Urothelium cell line (cell line): ENCODE measurements at regions not wholly inside any gene's neighbourhood (a gene's known extent, or its start where the extent isn't known, plus 50 kb on each side); places are given as distances from the start of the nearest gene placed in this dataset.
A peak's percentile ranks its signal among the peaks of the same experiment; 100 is the strongest.

Experiments used
- DNase-seq: peaks from one replicate; pipeline ENCODE4 v3.0.0; 2011; ENCODE audit warnings: low spot score, mixed read lengths
- FAIRE-seq: peaks from 2 replicates; lab custom pipeline; 2011; peaks lifted over from hg19 to GRCh38; lab: Jason Lieb, UNC

DNA sequence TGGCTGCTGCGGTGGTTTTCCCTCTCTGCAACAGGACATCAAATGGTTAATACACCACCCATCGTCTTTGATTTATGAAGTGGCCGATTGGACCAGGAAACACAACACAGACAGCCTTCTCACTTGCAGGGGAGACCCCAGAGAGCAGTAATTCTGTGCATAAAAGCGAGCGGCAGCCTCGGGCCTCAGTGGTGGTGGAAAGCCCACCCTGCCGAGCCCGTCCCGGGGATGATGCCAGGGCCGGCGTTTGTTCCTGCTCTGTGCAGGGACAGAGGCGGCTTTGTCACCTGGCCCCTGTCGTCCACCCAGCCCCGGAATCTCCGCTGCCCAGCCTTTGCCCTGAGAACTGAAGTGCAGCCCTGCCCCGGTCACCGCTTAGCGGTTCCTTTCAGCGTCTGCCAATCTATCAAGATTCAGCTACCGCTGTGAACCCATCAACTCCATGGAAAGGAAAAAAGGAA, 184.4 kb downstream of the TSHZ3 start:
- DNase-seq (no peak), FAIRE-seq (no peak)

DNA sequence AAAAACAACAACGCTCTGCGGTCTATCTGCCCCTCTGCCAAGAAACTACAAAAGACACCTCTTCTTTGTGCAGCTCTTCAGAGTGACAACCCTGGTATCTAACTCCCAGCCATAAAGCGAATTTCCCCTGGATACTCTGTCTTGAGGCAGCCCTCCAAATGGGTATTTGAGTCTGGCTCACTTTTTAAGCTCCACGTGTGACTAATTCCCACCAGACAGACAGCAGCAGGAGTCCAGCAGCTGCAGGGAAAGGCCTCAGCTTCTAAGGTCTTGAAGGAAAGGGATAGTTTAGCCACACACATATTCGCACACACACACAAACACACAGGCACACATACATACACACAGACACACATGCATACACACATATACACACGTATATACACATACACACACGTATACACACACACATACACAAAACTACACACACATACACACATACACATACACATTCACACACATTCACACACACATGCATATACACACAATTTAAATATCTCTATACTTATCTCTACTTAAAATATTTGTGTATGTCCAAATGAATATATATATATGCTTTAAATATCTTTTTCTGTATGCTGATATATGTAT, 188.8 kb downstream of the TSHZ3 start:
- DNase-seq (no peak), FAIRE-seq (no peak)

GRCh38 chr19:31154021-31154420, 195.2 kb downstream of the TSHZ3 start:
- DNase-seq (peak; percentile 83), FAIRE-seq (peak; percentile 74)

GRCh38 chr19:31152906-31153305, 196.3 kb downstream of the TSHZ3 start:
- FAIRE-seq (no peak), DNase-seq (no peak)

DNA sequence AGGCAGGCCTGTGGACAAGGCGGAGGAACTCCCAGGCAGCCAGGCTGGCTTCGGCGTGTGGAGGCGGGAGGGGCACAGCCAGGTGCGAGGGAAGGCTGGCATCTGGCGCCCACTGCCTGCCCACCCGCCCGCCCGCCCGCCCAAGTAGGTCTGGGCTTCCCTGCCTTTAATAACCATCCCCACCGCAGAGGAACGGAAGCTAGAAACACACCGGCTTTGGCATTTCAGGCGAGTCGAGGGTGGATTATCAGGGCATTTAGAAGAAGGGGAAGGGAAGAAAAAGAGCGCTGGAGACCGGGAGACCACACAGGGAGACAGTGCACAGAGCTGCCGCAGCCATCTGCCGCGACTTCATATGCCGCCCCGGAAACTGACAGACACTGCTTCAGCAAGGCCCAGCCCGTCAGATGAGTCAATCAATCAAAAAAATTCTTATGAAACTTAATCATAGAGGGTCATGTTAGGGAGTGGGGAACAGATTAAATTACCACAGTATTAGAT, 199.7 kb downstream of the TSHZ3 start:
- FAIRE-seq (no peak), DNase-seq (peak; percentile 77)

DNA sequence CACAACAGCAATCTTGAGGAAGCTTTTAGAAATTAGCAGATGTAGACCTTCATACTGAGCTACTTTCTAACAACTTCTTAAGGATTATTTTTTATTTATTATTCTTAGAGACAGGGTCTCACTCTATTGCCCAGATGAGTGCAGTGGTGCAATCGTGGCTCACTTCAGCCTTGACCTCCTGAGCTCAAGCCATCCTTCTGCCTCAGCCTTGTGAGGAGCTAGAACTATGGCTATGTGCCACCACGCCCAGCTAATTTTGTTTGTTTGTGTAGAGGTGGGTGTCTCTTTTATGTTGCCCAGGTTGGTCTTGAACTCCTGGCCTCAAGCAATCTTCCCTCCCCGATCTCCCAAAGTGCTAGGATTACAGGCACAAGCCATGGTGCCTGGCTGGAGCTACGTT, 200.6 kb downstream of the TSHZ3 start:
- FAIRE-seq (peak; percentile 65), DNase-seq (no peak)

DNA sequence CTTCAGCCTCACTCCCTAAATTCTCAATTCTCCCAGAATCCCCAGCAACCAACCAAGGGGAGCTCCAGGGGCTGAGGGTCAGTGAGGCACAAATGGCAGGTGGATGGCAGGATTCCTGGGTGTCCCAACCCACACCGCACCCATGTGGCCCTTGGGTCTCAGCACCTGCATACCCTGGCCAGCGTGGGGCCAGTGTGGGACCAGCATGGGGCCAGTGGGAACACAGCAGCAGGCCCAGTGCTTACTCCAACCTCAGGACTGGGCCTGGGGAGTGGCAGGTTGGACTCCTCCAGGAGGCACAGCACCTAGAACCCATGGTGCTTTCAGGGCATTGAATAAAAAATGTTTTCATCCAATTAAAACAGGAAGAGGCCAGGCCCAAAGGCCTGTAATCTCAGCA, 202.0 kb downstream of the TSHZ3 start:
- DNase-seq = no peak
- no peak for FAIRE-seq

- no peak for FAIRE-seq
- DNase-seq = no peak
These were observed 202.6 kb downstream of the TSHZ3 start for GRCh38 chr19:31146546-31147183.

DNA sequence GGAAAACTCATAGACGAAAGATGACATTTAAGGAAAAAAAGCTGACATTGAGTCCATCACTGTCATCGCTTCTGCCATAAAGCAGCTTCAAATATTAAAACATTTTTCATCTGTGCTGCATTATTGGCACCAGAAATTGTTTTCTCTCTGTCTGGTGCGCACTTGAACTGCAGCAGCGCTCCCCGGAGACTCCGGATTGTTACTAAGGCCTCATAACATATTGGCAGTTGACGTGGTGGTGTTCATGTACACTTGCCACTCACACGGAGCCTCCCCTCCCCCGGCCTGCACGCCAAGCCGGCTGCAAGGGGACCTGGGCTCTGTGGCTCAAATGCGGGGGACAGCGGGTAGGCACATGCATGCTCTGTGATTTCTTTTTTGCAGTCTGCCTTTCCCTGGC, 203.2 kb downstream of the TSHZ3 start:
- FAIRE-seq (no peak), DNase-seq (no peak)

DNA sequence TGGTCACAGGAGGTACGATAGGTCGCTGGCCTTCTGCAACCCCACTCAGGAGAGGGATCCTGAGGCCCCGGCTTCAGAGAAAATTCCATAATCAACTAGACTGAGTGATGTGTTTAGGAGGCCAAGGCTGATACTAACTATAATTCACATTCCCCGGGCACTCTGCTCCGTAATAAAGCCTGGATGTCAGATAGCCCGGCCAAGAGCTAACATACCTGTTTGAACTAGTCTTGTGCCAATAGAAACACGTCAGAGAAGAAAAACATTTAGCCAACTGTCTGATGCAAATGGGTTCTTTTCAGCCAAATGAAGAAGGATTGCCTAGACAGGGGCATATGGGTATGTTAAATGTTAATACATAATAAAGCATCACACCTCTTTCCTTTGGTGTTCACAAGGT, 204.2 kb downstream of the TSHZ3 start:
- no peak for FAIRE-seq

GRCh38 chr19:31144075-31144870, 205.0 kb downstream of the TSHZ3 start:
- no peak for DNase-seq
- no peak for FAIRE-seq

More for the DNA sequence above, 204.2 kb downstream of the TSHZ3 start:
- DNase-seq = no peak

DNA sequence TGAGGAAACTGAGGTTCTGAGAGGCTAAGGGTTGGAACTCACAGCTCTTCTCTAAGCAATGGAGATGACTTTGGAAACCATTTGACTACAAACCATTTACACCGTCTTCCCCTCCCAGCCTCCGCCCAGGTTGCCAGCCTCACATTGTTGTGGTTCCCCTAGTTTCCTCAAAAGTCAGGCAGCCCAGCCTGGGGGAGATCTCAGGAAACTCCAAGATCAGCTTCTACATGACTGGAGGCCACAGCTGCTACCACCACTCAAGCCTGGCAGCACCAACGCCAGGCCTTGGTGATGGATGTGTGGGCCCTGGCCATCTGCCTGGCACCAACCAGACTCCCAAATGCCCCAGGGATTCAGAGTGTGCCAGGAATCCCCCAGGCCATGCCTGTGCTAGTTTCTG, 207.9 kb downstream of the TSHZ3 start:
- no peak for DNase-seq
- no peak for FAIRE-seq

GRCh38 chr19:31140717-31141116, 208.5 kb downstream of the TSHZ3 start:
- no peak for FAIRE-seq
- peak; percentile 37 for DNase-seq

DNA sequence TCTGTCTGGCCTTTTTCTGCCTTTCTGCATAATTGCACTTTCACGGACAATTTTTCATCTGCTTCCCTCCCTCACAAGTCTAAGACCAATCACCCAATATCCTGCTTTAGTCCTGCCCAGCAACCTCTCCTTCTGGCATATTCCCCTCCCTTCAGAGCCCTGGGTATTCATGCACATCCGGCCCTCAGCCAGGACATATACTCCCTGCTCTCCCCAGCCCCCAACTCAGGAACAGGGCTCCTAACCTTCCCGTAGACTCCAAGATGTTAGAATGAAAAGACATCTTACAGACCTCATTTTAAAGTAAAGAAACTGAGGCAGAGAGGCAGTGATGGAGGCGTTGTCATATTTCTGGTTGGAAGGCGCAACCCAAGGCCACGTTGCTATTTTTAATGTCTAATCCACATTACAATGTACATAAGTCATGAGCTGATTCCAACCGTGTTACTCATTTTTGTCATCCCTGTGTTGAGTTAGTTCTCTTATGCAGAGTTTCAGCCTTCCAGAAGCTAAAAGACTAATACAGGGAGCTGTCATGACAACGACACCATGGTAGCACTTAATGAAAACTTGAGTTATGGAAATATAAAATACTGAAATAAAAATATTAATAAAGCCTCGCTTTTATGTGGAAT, 209.2 kb downstream of the TSHZ3 start:
- DNase-seq (peak; percentile 44), FAIRE-seq (no peak)

DNA sequence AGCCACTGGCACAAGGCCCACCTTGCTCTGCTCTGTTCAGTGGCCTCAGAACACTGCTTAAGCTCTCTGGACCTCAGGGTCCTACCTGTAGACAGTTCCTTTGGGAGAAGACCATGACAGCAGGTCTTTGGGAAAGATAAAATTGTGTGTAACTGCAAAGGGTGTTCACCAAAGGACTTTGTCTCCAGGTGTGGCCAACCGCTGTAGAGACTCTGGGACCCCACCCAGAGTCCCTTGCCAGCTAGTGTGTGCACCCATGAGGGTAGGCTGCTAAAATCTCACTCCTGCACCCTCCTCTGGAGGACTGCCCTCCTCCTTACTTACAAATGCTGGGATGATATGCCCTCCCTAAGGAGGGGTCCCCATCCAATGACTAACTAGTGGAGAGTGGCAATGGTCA, 211.2 kb downstream of the TSHZ3 start:
- FAIRE-seq (no peak), DNase-seq (no peak)

- DNase-seq (no peak), FAIRE-seq (no peak)
These were observed 213.4 kb downstream of the TSHZ3 start for GRCh38 chr19:31135841-31136240.

GRCh38 chr19:31132753-31133110, 216.5 kb downstream of the TSHZ3 start:
- DNase-seq (no peak), FAIRE-seq (no peak)

GRCh38 chr19:31128291-31128690, 220.9 kb downstream of the TSHZ3 start:
- DNase-seq (no peak), FAIRE-seq (no peak)

DNA sequence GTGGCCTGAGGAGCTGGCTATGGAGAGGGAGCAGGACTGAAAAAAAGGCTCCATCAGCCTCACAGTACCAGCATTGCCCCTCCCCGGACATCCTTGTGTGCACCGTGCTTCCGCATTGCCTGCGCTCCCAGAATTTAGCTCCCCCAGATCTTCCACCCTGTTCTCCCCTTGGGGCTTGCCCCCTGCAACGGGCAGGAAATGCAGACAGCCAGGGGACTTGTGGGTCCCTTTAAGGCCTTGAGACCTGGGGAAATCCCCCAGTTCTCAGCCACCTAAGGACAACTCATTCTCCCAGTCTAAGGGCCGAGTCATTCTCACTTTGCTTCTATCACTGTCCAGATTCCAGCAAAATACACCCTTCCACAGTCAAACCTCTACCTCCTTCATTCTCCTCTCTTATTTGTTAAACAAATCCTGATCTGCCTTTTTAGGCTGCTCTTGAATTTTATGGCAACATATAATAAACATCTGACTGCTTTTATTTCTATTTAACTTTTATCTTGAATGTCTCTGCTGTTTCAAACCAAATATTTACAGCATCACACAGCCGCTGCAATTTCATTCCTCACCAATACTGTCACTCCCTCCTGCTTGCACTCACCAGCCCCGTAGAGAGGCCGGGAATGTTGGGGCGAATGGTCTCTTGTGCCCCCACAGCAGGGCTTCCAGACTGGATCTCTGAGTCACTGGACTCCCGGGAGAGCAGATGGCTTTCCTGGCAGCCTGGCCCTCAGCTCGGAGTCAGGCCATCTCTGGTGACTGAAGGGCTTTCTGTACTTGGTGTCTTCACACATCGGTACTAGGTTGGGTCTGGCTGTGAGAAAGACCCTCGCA, 221.9 kb downstream of the TSHZ3 start:
- DNase-seq = peak; percentile 67
- FAIRE-seq = no peak

DNA sequence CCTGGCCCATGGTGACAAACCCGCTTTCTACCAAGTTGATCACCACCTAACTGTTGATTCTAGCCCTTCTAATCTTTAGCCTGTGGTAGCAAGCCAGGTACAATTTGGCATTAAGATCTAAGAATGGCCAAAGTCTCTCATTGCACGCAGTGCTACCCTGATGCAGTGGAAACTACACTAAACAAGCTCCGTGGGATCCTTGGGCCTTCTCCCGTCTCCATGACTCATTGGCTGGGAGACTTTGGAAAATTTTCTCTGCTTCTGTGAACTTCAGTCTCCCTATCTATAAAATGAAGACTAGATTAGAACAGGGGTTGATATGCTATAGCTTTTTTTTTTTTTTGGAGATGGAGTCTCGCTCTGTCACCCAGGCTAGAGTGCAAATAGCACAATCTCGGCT, 223.0 kb downstream of the TSHZ3 start:
- DNase-seq (no peak), FAIRE-seq (no peak)

GRCh38 chr19:31125071-31125470, 224.2 kb downstream of the TSHZ3 start:
- DNase-seq (no peak), FAIRE-seq (no peak)
